ENCODE measurements at regions not wholly inside any gene's neighbourhood (a gene's known extent, or its start where the extent isn't known, plus 50 kb on each side); places are given as distances from the start of the nearest gene placed in this dataset.

DNA sequence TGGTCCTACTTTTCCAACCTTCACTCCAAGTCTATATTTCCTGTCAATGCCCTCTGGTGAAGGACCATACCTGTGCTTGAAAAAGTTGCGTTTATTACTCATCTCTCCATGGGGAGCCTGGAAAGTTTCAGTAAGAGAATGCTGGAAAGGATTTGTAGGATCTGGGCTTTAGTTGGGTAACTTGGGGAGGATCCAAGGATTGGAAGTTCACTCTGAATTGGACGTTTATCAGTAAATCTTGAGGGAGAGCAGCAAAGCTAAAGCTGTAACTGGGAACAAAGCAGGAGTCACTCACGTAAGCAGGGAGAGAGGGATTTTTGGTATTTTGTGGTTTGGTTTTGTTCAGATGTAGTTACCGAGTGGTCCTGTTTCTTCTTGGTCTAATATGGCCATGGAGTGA lies 51.4 kb upstream of the NPVF start:
- FAIRE-seq (no peak), DNase-seq (ENCODE audit: low read depth) (no peak)
- no peak overlapping the region for H3K27ac ChIP-seq (ENCODE audit: low read depth, low read length)
- no peak overlapping the region for H3K27ac Mint-ChIP-seq (ENCODE audit: unreplicated experiment)
- no peaks in the 10 kb centered on the region for H3K36me3 ChIP-seq (ENCODE audit: insufficient read depth, low read length)
- no peaks in the 10 kb centered on the region for H3K79me2 ChIP-seq (ENCODE audit: insufficient read depth, low read length)
- H3K27me3 ChIP-seq (ENCODE audit: insufficient read depth, low read length) = no peaks in the 10 kb centered on the region
- no peak overlapping the region for H3K4me3 Mint-ChIP-seq (ENCODE audit: unreplicated experiment)
- no peak overlapping the region for H2AFZ ChIP-seq (ENCODE audit: low read depth, low read length)
- no peak overlapping the region for H3K9ac ChIP-seq (ENCODE audit: low read length)
- no peaks in the 10 kb centered on the region for H4K20me1 ChIP-seq (ENCODE audit: insufficient read depth, low read length)
- peaks cover 7% of the 10 kb centered on the region for H3K27me3 Mint-ChIP-seq (ENCODE audit: low read depth, unreplicated experiment)
- no peak for TF ChIP-seq EZH2 (IDR thresholded peaks at IDR 0.05; ENCODE audit: insufficient read depth, low read length)
- TF ChIP-seq, protein P1, sequence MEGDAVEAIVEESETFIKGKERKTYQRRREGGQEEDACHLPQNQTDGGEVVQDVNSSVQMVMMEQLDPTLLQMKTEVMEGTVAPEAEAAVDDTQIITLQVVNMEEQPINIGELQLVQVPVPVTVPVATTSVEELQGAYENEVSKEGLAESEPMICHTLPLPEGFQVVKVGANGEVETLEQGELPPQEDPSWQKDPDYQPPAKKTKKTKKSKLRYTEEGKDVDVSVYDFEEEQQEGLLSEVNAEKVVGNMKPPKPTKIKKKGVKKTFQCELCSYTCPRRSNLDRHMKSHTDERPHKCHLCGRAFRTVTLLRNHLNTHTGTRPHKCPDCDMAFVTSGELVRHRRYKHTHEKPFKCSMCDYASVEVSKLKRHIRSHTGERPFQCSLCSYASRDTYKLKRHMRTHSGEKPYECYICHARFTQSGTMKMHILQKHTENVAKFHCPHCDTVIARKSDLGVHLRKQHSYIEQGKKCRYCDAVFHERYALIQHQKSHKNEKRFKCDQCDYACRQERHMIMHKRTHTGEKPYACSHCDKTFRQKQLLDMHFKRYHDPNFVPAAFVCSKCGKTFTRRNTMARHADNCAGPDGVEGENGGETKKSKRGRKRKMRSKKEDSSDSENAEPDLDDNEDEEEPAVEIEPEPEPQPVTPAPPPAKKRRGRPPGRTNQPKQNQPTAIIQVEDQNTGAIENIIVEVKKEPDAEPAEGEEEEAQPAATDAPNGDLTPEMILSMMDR (IDR thresholded peaks at IDR 0.05; ENCODE audit: insufficient read depth, low read depth, low read length) = no peak
- no peak overlapping the region for H3K4me2 ChIP-seq (ENCODE audit: low read length)
- no peaks in the 10 kb centered on the region for H3K36me3 Mint-ChIP-seq (ENCODE audit: low read depth, unreplicated experiment)
- H3K9me3 ChIP-seq (ENCODE audit: insufficient read depth, low read depth, low read length) = no peaks in the 10 kb centered on the region
- H3K4me1 ChIP-seq (ENCODE audit: insufficient read depth, low read length) = no peaks in the 10 kb centered on the region
- no peaks in the 10 kb centered on the region for H3K4me1 Mint-ChIP-seq (ENCODE audit: low read depth, unreplicated experiment)
- no peaks in the 10 kb centered on the region for H3K9me3 Mint-ChIP-seq (ENCODE audit: unreplicated experiment)
- H3K4me3 ChIP-seq (ENCODE audit: insufficient read depth, low read depth, low read length) = no peak overlapping the region

DNA sequence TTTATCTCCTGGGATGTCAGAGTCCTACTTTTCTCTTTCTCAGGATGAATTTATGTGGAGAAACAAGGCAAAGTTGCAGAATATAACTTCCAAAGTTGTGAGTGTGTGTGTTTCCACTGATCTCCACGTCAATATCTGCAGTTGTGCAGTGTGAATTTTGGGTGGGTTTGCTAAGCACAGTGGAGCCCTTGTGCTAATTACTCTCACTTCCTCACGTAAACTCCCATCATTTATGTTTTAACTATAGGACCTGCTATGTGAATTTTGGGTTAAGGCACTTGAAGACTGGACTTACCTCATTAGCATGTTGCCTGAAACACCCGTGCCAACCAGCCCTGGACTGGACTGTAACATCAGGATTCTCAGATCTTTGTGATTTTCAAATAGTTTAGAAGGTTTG lies 51.9 kb upstream of the NPVF start:
- Mint-ChIP-seq H3K4me3 (ENCODE audit: unreplicated experiment) (no peak overlapping the region), H3K27ac (ENCODE audit: unreplicated experiment) (no peak overlapping the region), H3K9me3 (ENCODE audit: unreplicated experiment) (no peaks in the 10 kb centered on the region), H3K27me3 (ENCODE audit: low read depth, unreplicated experiment) (peaks cover 7% of the 10 kb centered on the region), H3K4me1 (ENCODE audit: low read depth, unreplicated experiment) (no peaks in the 10 kb centered on the region), H3K36me3 (ENCODE audit: low read depth, unreplicated experiment) (no peaks in the 10 kb centered on the region)
- H4K20me1 ChIP-seq (ENCODE audit: insufficient read depth, low read length) = no peaks in the 10 kb centered on the region
- no peak overlapping the region for H2AFZ ChIP-seq (ENCODE audit: low read depth, low read length)
- no peaks in the 10 kb centered on the region for H3K4me1 ChIP-seq (ENCODE audit: insufficient read depth, low read length)
- H3K79me2 ChIP-seq (ENCODE audit: insufficient read depth, low read length) = no peaks in the 10 kb centered on the region
- FAIRE-seq = no peak
- H3K27me3 ChIP-seq (ENCODE audit: insufficient read depth, low read length) = no peaks in the 10 kb centered on the region
- H3K4me2 ChIP-seq (ENCODE audit: low read length) = no peak overlapping the region
- DNase-seq (ENCODE audit: low read depth) = no peak
- no peaks in the 10 kb centered on the region for H3K36me3 ChIP-seq (ENCODE audit: insufficient read depth, low read length)
- no peaks in the 10 kb centered on the region for H3K9me3 ChIP-seq (ENCODE audit: insufficient read depth, low read depth, low read length)
- H3K4me3 ChIP-seq (ENCODE audit: insufficient read depth, low read depth, low read length) = no peak overlapping the region
- no peak overlapping the region for H3K9ac ChIP-seq (ENCODE audit: low read length)
- no peak overlapping the region for H3K27ac ChIP-seq (ENCODE audit: low read depth, low read length)
- TF ChIP-seq, protein P1 (IDR thresholded peaks at IDR 0.05; ENCODE audit: insufficient read depth, low read depth, low read length) = no peak
- no peak for TF ChIP-seq EZH2 (IDR thresholded peaks at IDR 0.05; ENCODE audit: insufficient read depth, low read length)

DNA sequence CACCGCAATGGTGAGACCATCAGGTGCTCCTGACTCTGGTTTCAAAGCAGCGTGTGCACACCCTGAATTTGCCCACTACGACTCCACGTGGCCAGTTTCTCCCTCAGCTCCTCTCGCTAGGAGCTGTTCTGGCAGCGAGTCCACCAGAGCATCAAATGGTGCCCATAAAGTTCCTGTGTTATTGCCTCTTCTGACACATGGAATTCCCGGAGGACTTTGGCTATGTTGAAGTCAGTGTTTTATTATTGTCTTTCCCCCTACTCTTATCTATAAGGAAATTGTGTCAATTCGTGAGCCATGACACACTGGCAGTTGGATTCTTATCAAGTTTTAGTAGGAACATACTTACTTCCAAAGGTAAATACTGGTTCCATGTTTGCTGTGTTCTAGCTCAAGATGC lies 53.9 kb upstream of the NPVF start:
- Histone ChIP-seq H3K4me2 (ENCODE audit: low read length) (no peak overlapping the region), H2AFZ (ENCODE audit: low read depth, low read length) (no peak overlapping the region), H3K36me3 (ENCODE audit: insufficient read depth, low read length) (no peaks in the 10 kb centered on the region), H3K9me3 (ENCODE audit: insufficient read depth, low read depth, low read length) (no peaks in the 10 kb centered on the region), H4K20me1 (ENCODE audit: insufficient read depth, low read length) (no peaks in the 10 kb centered on the region), H3K27me3 (ENCODE audit: insufficient read depth, low read length) (no peaks in the 10 kb centered on the region), H3K9ac (ENCODE audit: low read length) (no peak overlapping the region), H3K4me1 (ENCODE audit: insufficient read depth, low read length) (no peaks in the 10 kb centered on the region), H3K27ac (ENCODE audit: low read depth, low read length) (no peak overlapping the region), H3K4me3 (ENCODE audit: insufficient read depth, low read depth, low read length) (no peak overlapping the region), H3K79me2 (ENCODE audit: insufficient read depth, low read length) (no peaks in the 10 kb centered on the region)
- H3K4me3 Mint-ChIP-seq (ENCODE audit: unreplicated experiment) = no peak overlapping the region
- H3K27me3 Mint-ChIP-seq (ENCODE audit: low read depth, unreplicated experiment) = peaks cover 7% of the 10 kb centered on the region
- H3K36me3 Mint-ChIP-seq (ENCODE audit: low read depth, unreplicated experiment) = no peaks in the 10 kb centered on the region
- H3K27ac Mint-ChIP-seq (ENCODE audit: unreplicated experiment) = no peak overlapping the region
- no peaks in the 10 kb centered on the region for H3K9me3 Mint-ChIP-seq (ENCODE audit: unreplicated experiment)
- no peaks in the 10 kb centered on the region for H3K4me1 Mint-ChIP-seq (ENCODE audit: low read depth, unreplicated experiment)
- no peak for FAIRE-seq
- no peak for DNase-seq (ENCODE audit: low read depth)
- TF ChIP-seq, protein P1 (IDR thresholded peaks at IDR 0.05; ENCODE audit: insufficient read depth, low read depth, low read length) = no peak

All from astrocyte (in vitro differentiated cells and primary cell).